ENCODE measurements at regions not wholly inside any gene's neighbourhood (a gene's known extent, or its start where the extent isn't known, plus 50 kb on each side); places are given as distances from the start of the nearest gene placed in this dataset.

- Histone ChIP-seq H4K20me1 (ENCODE audit: control insufficient read depth, insufficient read depth) (no peaks in the 10 kb centered on the region), H3K79me2 (ENCODE audit: control insufficient read depth, insufficient read depth, low read length) (no peaks in the 10 kb centered on the region), H3K27me3 (replicated peaks in 1 of 2; ENCODE audit: control insufficient read depth in 2 of 2, insufficient read depth in 2 of 2, low read length in 1 of 2) (no peaks in the 10 kb centered on the region), H2AFZ (ENCODE audit: control insufficient read depth, low read depth, low read length) (no peak overlapping the region), H3K9ac (ENCODE audit: control insufficient read depth, insufficient read depth, low read length) (no peak overlapping the region), H3K4me3 (no peak overlapping the region), H3K9me3 (replicated peaks; ENCODE audit: control insufficient read depth, insufficient read depth, low read length) (no peaks in the 10 kb centered on the region; the same call in 1 of the 3 replicates), H3K36me3 (ENCODE audit: control insufficient read depth in 2 of 2, insufficient read depth in 2 of 2, low read length in 1 of 2) (no peaks in the 10 kb centered on the region), H3K4me1 (ENCODE audit: control insufficient read depth, insufficient read depth, low read length) (no peaks in the 10 kb centered on the region), H3K4me2 (ENCODE audit: control insufficient read depth, insufficient read depth) (no peak overlapping the region), H3K27ac (ENCODE audit: control insufficient read depth, insufficient read depth) (no peak overlapping the region)
- ChIA-PET POLR2A (no interaction called here), SMC1A (ENCODE audit: uncharacterized antibody, unreplicated experiment) (interaction anchor here (0.6 to 1.1 kb wide), 2 partner anchors 8 to 897 kb away, joined by 3 read pairs; no protein-coding TSS in a partner anchor), RAD21 (ENCODE audit: unreplicated experiment) (no interaction called here), CTCF (interaction anchor here (0.7 kb wide), 1 partner anchor 107 kb away, joined by 3 read pairs; no protein-coding TSS in a partner anchor)
- 95% methylated on average over 1 of the region's 1 CpG for WGBS (ENCODE audit: insufficient coverage, insufficient replicate concordance, low lambda C conversion rate, missing lambda C conversion rate)
- no TSS peak for BruUV-seq (replicated peaks)
- in situ Hi-C loops (cut with MboI): no loop called here
- ATAC-seq (no peak), DNase-seq (ENCODE audit: low read depth, low spot score) (no peak), FAIRE-seq (no peak)
- TF ChIP-seq ZZZ3 (IDR thresholded peaks at IDR 0.05; ENCODE audit: control insufficient read depth, insufficient read length, low read depth): no peak
- TF ChIP-seq ZNF207 (IDR thresholded peaks at IDR 0.05; ENCODE audit: borderline replicate concordance): no peak
- no peak for TF ChIP-seq ELK1 (IDR thresholded peaks at IDR 0.05; ENCODE audit: low read depth, low read length)
- TF ChIP-seq POLR2AphosphoS5 (IDR thresholded peaks at IDR 0.05; ENCODE audit: low read length): no peak
- intact Hi-C loops (cut with micrococcal nuclease; ENCODE audit: unreplicated experiment): loop anchor here (10.0 kb wide), 1 partner anchor 239 kb away; no protein-coding TSS in a partner anchor
These were observed 120.8 kb upstream of the CXXC4 start for GRCh38 chr4:104615496-104615895.

GRCh38 chr4:104615926-104616325 lies 121.2 kb upstream of the CXXC4 start:
- intact Hi-C loops (cut with micrococcal nuclease; ENCODE audit: unreplicated experiment) (loop anchor here (10.0 kb wide), 1 partner anchor 239 kb away; no protein-coding TSS in a partner anchor), in situ Hi-C loops (cut with MboI) (no loop called here)
- DNase-seq (ENCODE audit: low read depth, low spot score) (no peak), FAIRE-seq (no peak), ATAC-seq (no peak)
- ChIA-PET CTCF (no interaction called here), RAD21 (ENCODE audit: unreplicated experiment) (no interaction called here), POLR2A (no interaction called here), SMC1A (ENCODE audit: uncharacterized antibody, unreplicated experiment) (interaction anchor here (1.1 kb wide), 1 partner anchor 8 kb away, joined by 3 read pairs; no protein-coding TSS in a partner anchor)
- Histone ChIP-seq H3K36me3 (ENCODE audit: control insufficient read depth in 2 of 2, insufficient read depth in 2 of 2, low read length in 1 of 2) (no peaks in the 10 kb centered on the region), H3K27ac (ENCODE audit: control insufficient read depth, insufficient read depth) (no peak overlapping the region), H3K79me2 (ENCODE audit: control insufficient read depth, insufficient read depth, low read length) (no peaks in the 10 kb centered on the region), H3K4me1 (ENCODE audit: control insufficient read depth, insufficient read depth, low read length) (no peaks in the 10 kb centered on the region), H3K9ac (ENCODE audit: control insufficient read depth, insufficient read depth, low read length) (no peak overlapping the region), H3K27me3 (replicated peaks in 1 of 2; ENCODE audit: control insufficient read depth in 2 of 2, insufficient read depth in 2 of 2, low read length in 1 of 2) (no peaks in the 10 kb centered on the region), H3K9me3 (replicated peaks; ENCODE audit: control insufficient read depth, insufficient read depth, low read length) (no peaks in the 10 kb centered on the region; the same call in 1 of the 3 replicates), H3K4me3 (no peak overlapping the region), H4K20me1 (ENCODE audit: control insufficient read depth, insufficient read depth) (no peaks in the 10 kb centered on the region), H2AFZ (ENCODE audit: control insufficient read depth, low read depth, low read length) (no peak overlapping the region), H3K4me2 (ENCODE audit: control insufficient read depth, insufficient read depth) (no peak overlapping the region)
- 0% methylated on average over 2 of the region's 2 CpGs for WGBS (ENCODE audit: insufficient coverage, insufficient replicate concordance, low lambda C conversion rate, missing lambda C conversion rate)
- no TSS peak for BruUV-seq (replicated peaks)
- TF ChIP-seq CHD2 (IDR thresholded peaks at IDR 0.05; ENCODE audit: borderline replicate concordance, low read depth, low read length) (no peak), SMAD1 (IDR thresholded peaks at IDR 0.05; ENCODE audit: low read depth, partially characterized antibody) (no peak), NKRF (conservative IDR thresholded peaks at IDR 0.05) (no peak), CBFB (IDR thresholded peaks at IDR 0.05; ENCODE audit: low read depth) (no peak), RELB (IDR thresholded peaks at IDR 0.05; ENCODE audit: low read depth) (no peak), SREBF2 (IDR thresholded peaks at IDR 0.05; ENCODE audit: low read length) (no peak)

Data from GM12878 (cell line).